ENCODE measurements at regions not wholly inside any gene's neighbourhood (a gene's known extent, or its start where the extent isn't known, plus 50 kb on each side); places are given as distances from the start of the nearest gene placed in this dataset.
"Not testable (repeated sequence)": the region's sequence is repeated elsewhere in the genome, so short reads cannot be mapped to it uniquely, and the experiment has no call there.

GRCh38 chr13:18286848-18287247, 894.8 kb downstream of the TUBA3C start:
- TF ChIP-seq CTCF (IDR thresholded peaks at IDR 0.05; ENCODE audit: low read length); EZH2 (optimal IDR thresholded peaks at IDR 0.05; ENCODE audit: low read depth, low read length); EZH2phosphoT487 (IDR thresholded peaks at IDR 0.05; ENCODE audit: low read length): not testable (repeated sequence)
